Naive thymus-derived CD8-positive, alpha-beta T cell (primary cell): ENCODE measurements at regions not wholly inside any gene's neighbourhood (a gene's known extent, or its start where the extent isn't known, plus 50 kb on each side); places are given as distances from the start of the nearest gene placed in this dataset.
"Not testable (repeated sequence)": the region's sequence is repeated elsewhere in the genome, so short reads cannot be mapped to it uniquely, and the experiment has no call there.

ENCODE experiments used
- ATAC-seq, 2 donors: fragments of 150-1000 bp; cut with Tn5 transposase in 1 of 2; sonication (Bioruptor Pico), chemical (Tn5 transposase) in 1 of 2; 1 replicate in 1 of 2; 2 replicates in 1 of 2; pipeline ENCODE4 v1.10.0; 2021; ENCODE audit warnings: mild to moderate bottlenecking in 2 of 2, moderate library complexity in 2 of 2
- POLR2A ChIA-PET: fragments of 350-600 bp; sonication (Branson Sonifier 250); formaldehyde crosslinking; loops from one replicate; lab custom pipeline; 2021; ENCODE audit warnings: antibody characterized with exemption; lab: Charles Lee
- DNase-seq, 10 donors: peaks; one replicate each; pipeline versions ENCODE4 v3.0.0 to v3.0.0-alpha.2; 2020 to 2022
- H3K27ac Mint-ChIP-seq, 10 donors: one replicate each; pipeline ENCODE4 v1.8.0; 2020 to 2022; ENCODE audit warnings: mild to moderate bottlenecking in 10 of 10, mixed read lengths in 10 of 10, moderate library complexity in 4 of 10, inconsistent platforms in 1 of 10
- H3K27me3 Mint-ChIP-seq, 5 donors: one replicate each; pipeline ENCODE4 v1.8.0; 2021 to 2022; ENCODE audit warnings: mixed read lengths in 5 of 5
- H3K36me3 Mint-ChIP-seq, 3 donors: one replicate each; pipeline ENCODE4 v1.8.0; 2020 to 2022; ENCODE audit warnings: mixed read lengths in 3 of 3, mild to moderate bottlenecking in 2 of 3, inconsistent platforms in 1 of 3
- H3K4me1 Mint-ChIP-seq, 4 donors: one replicate each; pipeline ENCODE4 v1.8.0; 2021 to 2022; ENCODE audit warnings: mixed read lengths in 4 of 4
- H3K4me3 Mint-ChIP-seq, 10 donors: one replicate each; pipeline ENCODE4 v1.8.0; 2020 to 2022; ENCODE audit warnings: mild to moderate bottlenecking in 10 of 10, mixed read lengths in 10 of 10, moderate library complexity in 6 of 10, inconsistent platforms in 1 of 10
- H3K9me3 Mint-ChIP-seq, 9 donors: one replicate each; pipeline ENCODE4 v1.8.0; 2020 to 2022; ENCODE audit warnings: mixed read lengths in 9 of 9, mild to moderate bottlenecking in 3 of 9, inconsistent platforms in 1 of 9, moderate library complexity in 1 of 9

GRCh38 chr6:135703621-135704020 lies 147.9 kb upstream of the PDE7B start:
- peaks cover 0 to 2% (median 0%) of the 10 kb centered on the region in 9 donors for H3K9me3 Mint-ChIP-seq
- no peaks in the 10 kb centered on the region for H3K36me3 Mint-ChIP-seq
- H3K4me3 Mint-ChIP-seq: no peak overlapping the region
- ATAC-seq: no peak
- H3K27me3 Mint-ChIP-seq: no peaks in the 10 kb centered on the region
- POLR2A ChIA-PET: no interaction called here
- no peak for DNase-seq
- no peak overlapping the region for H3K27ac Mint-ChIP-seq
- no peaks in the 10 kb centered on the region for H3K4me1 Mint-ChIP-seq

GRCh38 chr6:135707426-135707825 lies 144.1 kb upstream of the PDE7B start:
- POLR2A ChIA-PET: no interaction called here
- H3K27ac Mint-ChIP-seq: no peak overlapping the region
- H3K27me3 Mint-ChIP-seq: no peaks in the 10 kb centered on the region
- H3K36me3 Mint-ChIP-seq: no peaks in the 10 kb centered on the region
- no peaks in the 10 kb centered on the region for H3K4me1 Mint-ChIP-seq
- H3K9me3 Mint-ChIP-seq: no peaks in the 10 kb centered on the region
- no peak for DNase-seq
- no peak for ATAC-seq
- H3K4me3 Mint-ChIP-seq: no peak overlapping the region

DNA sequence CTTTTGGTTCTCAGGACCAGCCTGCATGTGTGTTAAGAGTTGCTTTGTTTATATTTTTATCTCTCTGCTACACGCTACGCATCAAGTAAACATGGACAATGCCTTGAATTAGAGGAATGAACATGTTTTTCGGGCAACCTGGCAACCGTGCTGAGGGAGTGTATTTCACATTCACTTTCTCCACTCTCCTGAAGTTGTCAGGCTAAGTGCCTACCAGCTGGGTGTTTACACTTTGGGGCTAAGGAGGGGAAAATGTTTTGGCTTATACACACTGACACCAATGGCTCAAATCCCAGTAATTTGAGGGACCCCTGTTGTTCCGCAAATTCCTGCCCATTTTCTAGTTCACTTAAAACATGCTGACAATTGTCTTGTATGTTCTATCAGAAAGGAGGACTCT lies 141.5 kb upstream of the PDE7B start:
- no peak overlapping the region for H3K4me3 Mint-ChIP-seq
- no peaks in the 10 kb centered on the region for H3K4me1 Mint-ChIP-seq
- H3K27me3 Mint-ChIP-seq: no peaks in the 10 kb centered on the region
- H3K27ac Mint-ChIP-seq: no peak overlapping the region
- no peaks in the 10 kb centered on the region for H3K36me3 Mint-ChIP-seq
- H3K9me3 Mint-ChIP-seq: no peaks in the 10 kb centered on the region
- POLR2A ChIA-PET: no interaction called here
- ATAC-seq: no peak
- no peak for DNase-seq

- no peaks in the 10 kb centered on the region for H3K4me1 Mint-ChIP-seq
- DNase-seq: no peak
- no peak overlapping the region for H3K4me3 Mint-ChIP-seq
- no peaks in the 10 kb centered on the region for H3K27me3 Mint-ChIP-seq
- POLR2A ChIA-PET: no interaction called here
- no peak for ATAC-seq
- H3K27ac Mint-ChIP-seq: no peak overlapping the region
- H3K36me3 Mint-ChIP-seq: peaks cover 0 to 17% (median 13%) of the 10 kb centered on the region in 3 donors
- peaks cover 0 to 34% (median 15%) of the 10 kb centered on the region in 9 donors for H3K9me3 Mint-ChIP-seq
Observed at GRCh38 chr6:135722190-135722589, 129.3 kb upstream of the PDE7B start.

GRCh38 chr6:135722679-135723078 lies 128.8 kb upstream of the PDE7B start:
- DNase-seq (no peak), ATAC-seq (no peak)
- Mint-ChIP-seq H3K36me3 (peaks cover 0 to 18% (median 14%) of the 10 kb centered on the region in 3 donors), H3K9me3 (peaks cover 0 to 37% (median 15%) of the 10 kb centered on the region in 9 donors), H3K27me3 (no peaks in the 10 kb centered on the region), H3K27ac (no peak overlapping the region), H3K4me3 (no peak overlapping the region), H3K4me1 (no peaks in the 10 kb centered on the region)
- POLR2A ChIA-PET: no interaction called here

DNA sequence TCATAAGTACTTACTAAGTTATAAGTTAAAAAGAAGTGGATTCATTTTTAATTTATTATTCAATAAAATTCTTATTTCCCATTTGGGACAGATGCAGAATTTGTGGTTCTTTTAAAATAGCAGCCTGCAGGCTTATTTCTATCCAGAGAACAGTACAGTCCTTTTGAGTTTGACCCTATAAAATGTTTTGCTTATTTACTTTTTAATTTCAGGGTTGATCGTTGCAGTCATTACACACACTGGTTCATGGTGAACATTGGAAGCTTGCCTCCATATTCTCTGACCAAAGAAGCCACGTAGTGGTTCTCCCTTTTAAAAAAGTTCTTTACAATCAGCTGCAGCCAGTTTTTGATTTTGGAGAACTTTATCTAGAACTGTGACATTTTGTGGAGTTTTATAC lies 122.9 kb upstream of the PDE7B start:
- POLR2A ChIA-PET: no interaction called here
- Mint-ChIP-seq H3K27me3 (peaks cover 0 to 2% (median 0%) of the 10 kb centered on the region in 5 donors), H3K27ac (no peak overlapping the region), H3K9me3 (peaks cover 0 to 30% (median 13%) of the 10 kb centered on the region in 9 donors), H3K4me1 (no peaks in the 10 kb centered on the region), H3K4me3 (no peak overlapping the region), H3K36me3 (peaks cover 0 to 16% (median 8%) of the 10 kb centered on the region in 3 donors)
- no peak for DNase-seq
- no peak for ATAC-seq

DNA sequence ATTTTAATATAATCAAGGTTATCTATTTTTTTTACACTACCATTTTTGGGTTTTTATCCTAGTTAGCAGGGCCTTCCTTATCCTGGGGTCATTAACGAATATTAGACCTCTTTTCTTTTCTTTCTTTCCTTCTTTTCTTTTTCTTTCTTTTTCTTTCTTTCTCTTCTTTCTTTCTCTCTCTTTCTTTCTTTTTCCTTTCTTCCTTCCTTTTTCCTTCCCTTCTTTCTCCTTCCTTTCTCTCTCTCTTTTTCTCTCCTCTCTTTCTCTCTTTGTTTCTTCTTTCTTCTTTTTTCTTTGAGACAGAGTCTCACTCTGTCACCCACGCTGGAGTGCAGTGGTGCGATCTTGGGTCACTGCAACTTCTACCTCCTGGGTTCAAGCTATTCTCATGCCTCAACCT lies 120.4 kb upstream of the PDE7B start:
- H3K27me3 Mint-ChIP-seq: peaks cover 0 to 6% (median 0%) of the 10 kb centered on the region in 5 donors
- ATAC-seq: no peak
- no peak for DNase-seq
- POLR2A ChIA-PET: no interaction called here
- peaks cover 0 to 7% (median 6%) of the 10 kb centered on the region in 3 donors for H3K36me3 Mint-ChIP-seq
- peak overlapping the region in 1 of 10 donors; percentile 33 for H3K27ac Mint-ChIP-seq
- no peaks in the 10 kb centered on the region for H3K4me1 Mint-ChIP-seq
- peaks cover 0 to 15% (median 5%) of the 10 kb centered on the region in 9 donors for H3K9me3 Mint-ChIP-seq
- no peak overlapping the region for H3K4me3 Mint-ChIP-seq

DNA sequence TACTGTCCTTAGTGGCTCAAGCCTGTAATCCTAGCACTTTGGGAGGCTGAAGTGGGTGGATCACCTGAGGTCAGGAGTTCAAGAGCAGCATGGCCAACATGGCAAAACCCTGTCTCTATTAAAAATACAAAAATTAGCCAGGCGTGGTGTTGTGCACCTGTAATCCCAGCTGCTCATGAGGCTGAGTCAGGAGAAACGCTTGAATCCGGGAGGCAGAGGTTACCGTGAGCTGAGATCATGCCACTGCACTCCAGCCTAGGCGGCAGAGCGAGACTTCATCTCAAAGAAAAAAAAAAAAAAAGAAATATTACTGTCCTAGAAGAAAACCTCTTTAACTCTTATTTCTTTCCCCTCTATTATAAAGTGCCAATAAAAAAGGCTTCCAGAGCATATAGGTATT lies 115.2 kb upstream of the PDE7B start:
- H3K4me3 Mint-ChIP-seq, H3K9me3 Mint-ChIP-seq, H3K27ac Mint-ChIP-seq, ATAC-seq, DNase-seq, H3K27me3 Mint-ChIP-seq, H3K4me1 Mint-ChIP-seq, H3K36me3 Mint-ChIP-seq, POLR2A ChIA-PET: not testable (repeated sequence)

- POLR2A ChIA-PET: no interaction called here
- Mint-ChIP-seq H3K27ac (no peak overlapping the region), H3K4me3 (no peak overlapping the region), H3K27me3 (peaks cover 0 to 4% (median 0%) of the 10 kb centered on the region in 5 donors), H3K4me1 (no peaks in the 10 kb centered on the region), H3K36me3 (no peaks in the 10 kb centered on the region), H3K9me3 (peaks cover 0 to 4% (median 0%) of the 10 kb centered on the region in 9 donors)
- no peak for ATAC-seq
- no peak for DNase-seq
Observed at GRCh38 chr6:135738636-135739035, 112.9 kb upstream of the PDE7B start.

GRCh38 chr6:135739288-135739687 lies 112.2 kb upstream of the PDE7B start:
- Mint-ChIP-seq H3K27me3 (peaks cover 0 to 3% (median 0%) of the 10 kb centered on the region in 5 donors), H3K9me3 (peaks cover 0 to 4% (median 0%) of the 10 kb centered on the region in 9 donors), H3K36me3 (no peaks in the 10 kb centered on the region), H3K4me3 (no peak overlapping the region), H3K27ac (no peak overlapping the region), H3K4me1 (no peaks in the 10 kb centered on the region)
- POLR2A ChIA-PET: no interaction called here
- ATAC-seq (no peak), DNase-seq (no peak)

DNA sequence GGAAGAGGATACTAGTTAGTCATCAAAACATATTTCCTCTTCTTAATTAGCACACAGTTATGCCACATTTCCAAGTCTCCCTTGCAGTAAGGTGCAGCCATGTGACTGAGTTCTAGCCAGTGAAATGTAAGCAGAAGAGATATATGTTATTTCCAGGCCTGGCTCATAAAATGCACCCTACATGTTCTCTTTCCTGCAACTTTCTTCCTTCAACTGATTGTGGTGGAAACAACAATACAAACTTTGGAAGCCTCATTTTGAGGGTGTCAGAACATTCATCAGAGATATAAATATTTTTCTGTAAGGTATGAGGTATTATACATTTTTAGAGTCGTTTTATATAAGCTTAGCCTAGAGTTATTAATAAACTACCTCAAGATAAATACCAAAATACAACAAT lies 110.9 kb upstream of the PDE7B start:
- DNase-seq (no peak), ATAC-seq (no peak)
- Mint-ChIP-seq H3K4me1 (no peaks in the 10 kb centered on the region), H3K27me3 (peaks cover 0 to 3% (median 0%) of the 10 kb centered on the region in 5 donors), H3K4me3 (no peak overlapping the region), H3K27ac (no peak overlapping the region), H3K9me3 (peaks cover 0 to 4% (median 0%) of the 10 kb centered on the region in 9 donors), H3K36me3 (no peaks in the 10 kb centered on the region)
- POLR2A ChIA-PET: no interaction called here

GRCh38 chr6:135743476-135743875 lies 108.0 kb upstream of the PDE7B start:
- DNase-seq: no peak
- Mint-ChIP-seq H3K36me3 (no peaks in the 10 kb centered on the region), H3K27ac (no peak overlapping the region), H3K4me3 (no peak overlapping the region), H3K9me3 (no peaks in the 10 kb centered on the region), H3K27me3 (peaks cover 0 to 3% (median 0%) of the 10 kb centered on the region in 5 donors), H3K4me1 (no peaks in the 10 kb centered on the region)
- POLR2A ChIA-PET: no interaction called here
- no peak for ATAC-seq

- ATAC-seq (no peak), DNase-seq (no peak)
- Mint-ChIP-seq H3K4me1 (no peaks in the 10 kb centered on the region), H3K4me3 (no peak overlapping the region), H3K27ac (no peak overlapping the region), H3K36me3 (no peaks in the 10 kb centered on the region), H3K27me3 (peaks cover 0 to 4% (median 2%) of the 10 kb centered on the region in 5 donors), H3K9me3 (no peaks in the 10 kb centered on the region)
- POLR2A ChIA-PET: no interaction called here
Observed at GRCh38 chr6:135748189-135748588, 103.3 kb upstream of the PDE7B start.

DNA sequence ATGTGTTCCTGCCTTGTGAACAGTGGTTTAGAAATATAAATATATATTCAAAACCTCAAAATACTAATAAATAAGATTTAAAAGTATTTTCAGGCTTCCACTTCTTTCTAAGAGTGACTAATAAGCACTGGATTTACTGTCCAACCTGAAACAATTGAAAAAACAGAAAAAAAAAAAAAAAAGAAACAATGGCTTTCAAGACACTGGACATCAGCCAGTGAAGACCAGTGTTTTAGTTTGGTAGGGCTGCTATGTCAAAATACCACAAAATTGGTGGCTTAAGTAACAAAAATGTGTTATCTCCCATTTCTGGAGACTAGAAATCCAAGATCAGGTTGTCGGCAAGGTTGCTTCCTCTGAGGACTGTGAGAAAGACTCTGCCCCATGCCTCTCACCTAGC lies 101.4 kb upstream of the PDE7B start:
- DNase-seq: no peak
- Mint-ChIP-seq H3K9me3 (no peaks in the 10 kb centered on the region), H3K4me1 (no peaks in the 10 kb centered on the region), H3K27ac (no peak overlapping the region), H3K27me3 (peaks cover 0 to 4% (median 2%) of the 10 kb centered on the region in 5 donors), H3K4me3 (no peak overlapping the region), H3K36me3 (no peaks in the 10 kb centered on the region)
- POLR2A ChIA-PET: no interaction called here
- no peak for ATAC-seq
